ENCODE measurements at regions not wholly inside any gene's neighbourhood (a gene's known extent, or its start where the extent isn't known, plus 50 kb on each side); places are given as distances from the start of the nearest gene placed in this dataset.

DNA sequence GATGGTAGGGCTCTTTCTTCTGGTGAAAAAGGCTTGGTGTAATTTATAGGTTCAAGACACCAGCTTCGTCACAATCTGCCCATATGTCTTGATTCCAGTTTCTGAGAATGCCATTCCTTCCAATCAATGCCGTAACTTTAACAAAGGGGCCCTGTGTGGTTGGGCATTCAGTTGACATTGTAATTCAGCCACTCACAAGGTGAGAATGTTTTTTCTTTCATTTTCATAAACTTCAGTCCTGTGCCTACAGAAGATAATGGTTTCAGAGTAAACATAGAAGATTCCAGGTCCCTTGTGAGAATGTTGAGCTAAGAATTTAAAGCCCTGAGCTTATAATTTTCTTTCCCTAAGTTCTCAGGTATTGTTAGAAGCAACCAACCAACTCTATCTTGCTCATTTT lies 67.3 kb upstream of the AASS start (continued):
- TF ChIP-seq GTF2F1 (IDR thresholded peaks at IDR 0.05; ENCODE audit: borderline replicate concordance, low read depth, low read length): no peak
- TF ChIP-seq, protein P1, sequence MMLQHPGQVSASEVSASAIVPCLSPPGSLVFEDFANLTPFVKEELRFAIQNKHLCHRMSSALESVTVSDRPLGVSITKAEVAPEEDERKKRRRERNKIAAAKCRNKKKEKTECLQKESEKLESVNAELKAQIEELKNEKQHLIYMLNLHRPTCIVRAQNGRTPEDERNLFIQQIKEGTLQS (IDR thresholded peaks at IDR 0.05; ENCODE audit: insufficient read depth, low read depth, low read length): no peak
- no peak for TF ChIP-seq SP1 (IDR thresholded peaks at IDR 0.05; ENCODE audit: low read depth, low read length)
- TF ChIP-seq CBX5 (IDR thresholded peaks at IDR 0.05; ENCODE audit: low read depth, low read length): no peak
- no peak for TF ChIP-seq RNF2 (IDR thresholded peaks at IDR 0.05; ENCODE audit: borderline replicate concordance, low read depth, low read length, missing control alignments, poor library complexity, severe bottlenecking)
- TF ChIP-seq SP2 (IDR thresholded peaks at IDR 0.05; ENCODE audit: low read length): no peak
